HCT116 (cell line): ENCODE measurements at regions not wholly inside any gene's neighbourhood (a gene's known extent, or its start where the extent isn't known, plus 50 kb on each side); places are given as distances from the start of the nearest gene placed in this dataset.

ENCODE experiments used
- ATAC-seq: fragments of 200-7000 bp; cut with Tn5 transposase; 2 replicates; pipeline ENCODE4 v1.9.1; 2020; ENCODE audit warnings: mild to moderate bottlenecking, moderate library complexity
- BruUV-seq: library from RNA; stranded (reverse); fragments of 400-500 nt; replicated peaks from 2 replicates; lab custom pipeline; 2021; lab: Mats Ljungman, UMichigan
- CTCF ChIA-PET: fragments of 300-600 bp; sonication (Branson Sonifier 250); formaldehyde crosslinking; loops from one replicate; lab custom pipeline; 2021; ENCODE audit warnings: antibody characterized with exemption; lab: Charles Lee
- POLR2A ChIA-PET: fragments of 300-600, 350-600 bp; sonication (Branson Sonifier 250); formaldehyde crosslinking; loops from one replicate; lab custom pipeline; 2021; ENCODE audit warnings: antibody characterized with exemption; lab: Charles Lee
- RAD21 ChIA-PET, 2 experiments: fragments of 300-600 bp; sonication (Branson Sonifier 250); formaldehyde crosslinking; loops; one replicate each; lab custom pipeline; 2023; ENCODE audit warnings: low total read pairs in 2 of 2; ENCODE audit not compliant: uncharacterized antibody in 2 of 2, unreplicated experiment in 2 of 2, low non-redundant PET in 1 of 2; lab: Charles Lee
- DNase-seq: peaks from one replicate; pipeline ENCODE4 v3.0.0-alpha.2; 2010; ENCODE audit warnings: low read depth, low spot score
- H2AFZ ChIP-seq: fragments of 200-600 bp; shearing (Covaris generic), sonication (generic); 2 replicates; pipeline ENCODE4 v1.6.1; 2017; ENCODE audit warnings: low read depth, mixed run types, mixed read lengths, antibody characterized with exemption, low read length; ENCODE audit not compliant: poor library complexity, severe bottlenecking
- H3K27ac ChIP-seq: 2 replicates; pipeline ENCODE4 v1.5.1; 2012; ENCODE audit warnings: low read depth, low read length
- H3K27me3 ChIP-seq: fragments of 200-600 bp; sonication (generic); 2 replicates; pipeline ENCODE4 v1.6.1; 2016; ENCODE audit warnings: mixed run types, low read length, mixed read lengths; ENCODE audit not compliant: insufficient read depth
- H3K36me3 ChIP-seq, 2 experiments: fragments of 200-500 bp in 1 of 2; fragments of 200-600 bp in 1 of 2; sonication (Bioruptor generic) in 1 of 2; sonication (generic) in 1 of 2; 2 replicates each; pipeline versions ENCODE4 v1.5.1 to v1.6.1; 2014 to 2016; ENCODE audit warnings: low read length in 2 of 2, inconsistent platforms in 1 of 2, mixed read lengths in 1 of 2, mixed run types in 1 of 2; ENCODE audit not compliant: insufficient read depth in 2 of 2, control insufficient read depth in 1 of 2
- H3K4me1 ChIP-seq, 2 experiments: fragments of 200-600 bp in 1 of 2; sonication (generic) in 1 of 2; 2 replicates each; pipeline versions ENCODE4 v1.5.1 to v1.6.1; 2012 to 2017; ENCODE audit warnings: low read length in 2 of 2, inconsistent platforms in 1 of 2, mild to moderate bottlenecking in 1 of 2, mixed read lengths in 1 of 2, mixed run types in 1 of 2, moderate library complexity in 1 of 2; ENCODE audit not compliant: insufficient read depth in 2 of 2, control insufficient read depth in 1 of 2
- H3K4me2 ChIP-seq: fragments of 200-600 bp; sonication (generic); 2 replicates; pipeline ENCODE4 v1.6.1; 2017; ENCODE audit warnings: mixed run types, low read length, mixed read lengths
- H3K4me3 ChIP-seq, 2 experiments: fragments of 200-600 bp in 1 of 2; sonication (generic) in 1 of 2; replicated peaks in 1 of 2; 2 replicates each; pipeline ENCODE4 v1.5.1; 2011 to 2016; ENCODE audit warnings: low read length in 2 of 2, control low read depth in 1 of 2, low read depth in 1 of 2, mild to moderate bottlenecking in 1 of 2, mixed read lengths in 1 of 2, mixed run types in 1 of 2
- H3K79me2 ChIP-seq: fragments of 200-600 bp; sonication (generic); 2 replicates; pipeline ENCODE4 v1.6.1; 2017; ENCODE audit warnings: mild to moderate bottlenecking, mixed run types, low read length, moderate library complexity, mixed read lengths; ENCODE audit not compliant: insufficient read depth
- H3K9ac ChIP-seq: fragments of 200-600 bp; sonication (generic); 2 replicates; pipeline ENCODE4 v1.6.1; 2016; ENCODE audit warnings: low read length, mixed read lengths
- H3K9me2 ChIP-seq: fragments of 200-600 bp; sonication (generic), shearing (Covaris generic); 2 replicates; pipeline ENCODE4 v1.6.1; 2017; ENCODE audit warnings: mixed run types, mild to moderate bottlenecking, moderate library complexity; ENCODE audit not compliant: insufficient read depth
- H3K9me3 ChIP-seq, 2 experiments: fragments of 200-500 bp in 1 of 2; fragments of 200-600 bp in 1 of 2; sonication (Bioruptor generic) in 1 of 2; sonication (generic) in 1 of 2; 2 replicates each; pipeline ENCODE4 v1.6.1; 2014 to 2017; ENCODE audit warnings: low read length in 2 of 2, mixed read lengths in 2 of 2, inconsistent platforms in 1 of 2, low read depth in 1 of 2, mild to moderate bottlenecking in 1 of 2, mixed run types in 1 of 2, moderate library complexity in 1 of 2; ENCODE audit not compliant: control insufficient read depth in 1 of 2, insufficient read depth in 1 of 2
- H4K20me1 ChIP-seq: fragments of 200-600 bp; sonication (generic), shearing (Covaris generic); 2 replicates; pipeline ENCODE4 v1.6.1; 2017; ENCODE audit warnings: mixed run types, mild to moderate bottlenecking, moderate library complexity; ENCODE audit not compliant: insufficient read depth
- CEBPB ChIP-seq: IDR thresholded peaks from 2 replicates; pipeline ENCODE4 v1.6.1; 2012; ENCODE audit warnings: low read depth
- EGR1 ChIP-seq: IDR thresholded peaks from 2 replicates; pipeline ENCODE4 v1.6.1; 2012; ENCODE audit warnings: low read depth
- ELF1 ChIP-seq: IDR thresholded peaks from 2 replicates; pipeline ENCODE4 v1.6.1; 2012; ENCODE audit warnings: low read depth, borderline replicate concordance
- EZH2 ChIP-seq: fragments of 200-600 bp; sonication (generic); IDR thresholded peaks from 2 replicates; pipeline ENCODE4 v1.6.1; 2017; ENCODE audit warnings: antibody characterized with exemption, mixed run types
- EZH2phosphoT487 ChIP-seq: fragments of 200-600 bp; IDR thresholded peaks from 2 replicates; pipeline ENCODE4 v1.6.1; 2018; ENCODE audit warnings: antibody characterized with exemption, borderline replicate concordance
- FOSL1 ChIP-seq: IDR thresholded peaks from 2 replicates; pipeline ENCODE4 v1.6.1; 2012; ENCODE audit warnings: low read depth
- POLR2A ChIP-seq: IDR thresholded peaks from 2 replicates; pipeline ENCODE4 v1.7.0; 2011; ENCODE audit warnings: borderline replicate concordance; ENCODE audit not compliant: insufficient read depth, insufficient read length; ENCODE audit errors: extremely low read depth
- POLR2AphosphoS5 ChIP-seq: IDR thresholded peaks from 2 replicates; pipeline ENCODE4 v1.6.1; 2011; ENCODE audit warnings: mild to moderate bottlenecking, low read depth, low read length, moderate library complexity
- RAD21 ChIP-seq: IDR thresholded peaks from 2 replicates; pipeline ENCODE4 v1.6.1; 2012; ENCODE audit warnings: low read depth, mild to moderate bottlenecking
- SIN3A ChIP-seq: IDR thresholded peaks from 2 replicates; pipeline ENCODE4 v1.6.1; 2012; ENCODE audit warnings: low read depth
- SP1 ChIP-seq: IDR thresholded peaks from 2 replicates; pipeline ENCODE4 v1.6.1; 2012; ENCODE audit warnings: low read depth
- TCF7L2 ChIP-seq: IDR thresholded peaks from 2 replicates; pipeline ENCODE4 v1.7.0; 2011; ENCODE audit warnings: borderline replicate concordance, inconsistent platforms; ENCODE audit not compliant: insufficient read depth, insufficient read length; ENCODE audit errors: extremely low read depth
- ZBTB33 ChIP-seq: IDR thresholded peaks from 2 replicates; pipeline ENCODE4 v1.6.1; 2011; ENCODE audit warnings: mild to moderate bottlenecking, low read length, moderate library complexity; ENCODE audit not compliant: insufficient replicate concordance; ENCODE audit errors: extremely low read depth
- ZFX ChIP-seq: fragments of 450-650 bp; IDR thresholded peaks from 2 replicates; pipeline ENCODE4 v1.6.1; 2017
- ZNF274 ChIP-seq: fragments of 200-500 bp; sonication (Bioruptor generic); IDR thresholded peaks from 2 replicates; pipeline ENCODE4 v1.6.1; 2014; ENCODE audit warnings: mild to moderate bottlenecking, low read depth, low read length, inconsistent platforms
- intact Hi-C: fragments of 100-400 bp; cut with micrococcal nuclease; formaldehyde crosslinking; loops from 2 replicates; pipeline ENCODE4 v1.10.0; 2022
- TF ChIP-seq, protein P1 (sequence below): IDR thresholded peaks from 2 replicates; pipeline ENCODE4 v1.6.1; 2012
- TF ChIP-seq, protein P2 (sequence below): IDR thresholded peaks from 2 replicates; pipeline ENCODE4 v1.6.1; 2012; ENCODE audit warnings: low read depth
- TF ChIP-seq, protein P3 (sequence below): IDR thresholded peaks from 2 replicates; pipeline ENCODE4 v1.6.1; 2012

- H3K4me2 ChIP-seq = no peak overlapping the region
- H3K4me1 ChIP-seq = no peaks in the 10 kb centered on the region
- intact Hi-C loops = no loop called here
- H3K4me3 ChIP-seq = no peak overlapping the region
- no peak overlapping the region for H2AFZ ChIP-seq
- CTCF ChIA-PET = no interaction called here
- no peak overlapping the region for H3K27ac ChIP-seq
- ATAC-seq (no peak), DNase-seq (no peak)
- no peaks in the 10 kb centered on the region for H3K27me3 ChIP-seq
- TF ChIP-seq SP1 (no peak), TCF7L2 (no peak), CEBPB (no peak), ELF1 (no peak), ZBTB33 (no peak), POLR2A (no peak)
- H3K36me3 ChIP-seq = no peaks in the 10 kb centered on the region
- H3K9ac ChIP-seq = no peak overlapping the region
- RAD21 ChIA-PET = no interaction called here
- H3K79me2 ChIP-seq = no peaks in the 10 kb centered on the region
- no TSS peak for BruUV-seq
- peaks cover 8 to 20% of the 10 kb centered on the region in 2 experiments; a peak in 2 of 4 replicates for H3K9me3 ChIP-seq
- POLR2A ChIA-PET = no interaction called here
- H3K9me2 ChIP-seq = no peaks in the 10 kb centered on the region
- H4K20me1 ChIP-seq = no peaks in the 10 kb centered on the region
Observed at GRCh38 chr12:128098730-128099129, 168.2 kb upstream of the TMEM132C start.

DNA sequence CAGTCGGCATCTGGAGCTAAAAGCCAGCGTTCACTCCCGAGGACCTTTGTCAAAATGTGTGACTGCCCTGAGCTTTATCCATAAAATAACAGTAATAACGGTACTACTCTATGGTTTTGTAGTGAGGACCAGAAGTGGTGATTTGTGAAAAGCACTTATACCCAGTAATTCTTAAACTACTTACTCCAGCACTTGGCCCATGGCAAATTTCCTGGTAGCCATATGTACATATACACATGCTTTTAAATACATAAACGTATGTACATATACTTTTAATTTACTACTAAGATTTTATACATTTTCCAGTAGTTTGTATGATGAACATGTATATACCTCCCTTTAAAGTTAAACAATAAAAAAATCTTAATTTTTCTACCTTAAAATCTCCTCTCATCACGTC lies 163.8 kb upstream of the TMEM132C start:
- Histone ChIP-seq H3K36me3 (no peaks in the 10 kb centered on the region), H3K4me2 (no peak overlapping the region), H3K27ac (no peak overlapping the region), H3K4me3 (no peak overlapping the region), H4K20me1 (no peaks in the 10 kb centered on the region), H3K4me1 (no peaks in the 10 kb centered on the region), H2AFZ (no peak overlapping the region), H3K9ac (no peak overlapping the region), H3K9me2 (no peaks in the 10 kb centered on the region), H3K79me2 (no peaks in the 10 kb centered on the region), H3K9me3 (peaks cover 8 to 24% of the 10 kb centered on the region in 2 experiments; a peak in 2 of 4 replicates), H3K27me3 (no peaks in the 10 kb centered on the region)
- RAD21 ChIA-PET = no interaction called here
- ATAC-seq = no peak
- POLR2A ChIA-PET = no interaction called here
- BruUV-seq = no TSS peak
- DNase-seq = no peak
- intact Hi-C loops = no loop called here
- CTCF ChIA-PET = no interaction called here
- TF ChIP-seq, protein P1, sequence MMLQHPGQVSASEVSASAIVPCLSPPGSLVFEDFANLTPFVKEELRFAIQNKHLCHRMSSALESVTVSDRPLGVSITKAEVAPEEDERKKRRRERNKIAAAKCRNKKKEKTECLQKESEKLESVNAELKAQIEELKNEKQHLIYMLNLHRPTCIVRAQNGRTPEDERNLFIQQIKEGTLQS = no peak
- TF ChIP-seq EZH2 = no peak
- no peak for TF ChIP-seq FOSL1
- TF ChIP-seq SIN3A = no peak
- no peak for TF ChIP-seq EZH2phosphoT487
- TF ChIP-seq POLR2AphosphoS5 = no peak
- TF ChIP-seq ZFX = no peak
- TF ChIP-seq ZNF274 = no peak
- TF ChIP-seq, protein P2, sequence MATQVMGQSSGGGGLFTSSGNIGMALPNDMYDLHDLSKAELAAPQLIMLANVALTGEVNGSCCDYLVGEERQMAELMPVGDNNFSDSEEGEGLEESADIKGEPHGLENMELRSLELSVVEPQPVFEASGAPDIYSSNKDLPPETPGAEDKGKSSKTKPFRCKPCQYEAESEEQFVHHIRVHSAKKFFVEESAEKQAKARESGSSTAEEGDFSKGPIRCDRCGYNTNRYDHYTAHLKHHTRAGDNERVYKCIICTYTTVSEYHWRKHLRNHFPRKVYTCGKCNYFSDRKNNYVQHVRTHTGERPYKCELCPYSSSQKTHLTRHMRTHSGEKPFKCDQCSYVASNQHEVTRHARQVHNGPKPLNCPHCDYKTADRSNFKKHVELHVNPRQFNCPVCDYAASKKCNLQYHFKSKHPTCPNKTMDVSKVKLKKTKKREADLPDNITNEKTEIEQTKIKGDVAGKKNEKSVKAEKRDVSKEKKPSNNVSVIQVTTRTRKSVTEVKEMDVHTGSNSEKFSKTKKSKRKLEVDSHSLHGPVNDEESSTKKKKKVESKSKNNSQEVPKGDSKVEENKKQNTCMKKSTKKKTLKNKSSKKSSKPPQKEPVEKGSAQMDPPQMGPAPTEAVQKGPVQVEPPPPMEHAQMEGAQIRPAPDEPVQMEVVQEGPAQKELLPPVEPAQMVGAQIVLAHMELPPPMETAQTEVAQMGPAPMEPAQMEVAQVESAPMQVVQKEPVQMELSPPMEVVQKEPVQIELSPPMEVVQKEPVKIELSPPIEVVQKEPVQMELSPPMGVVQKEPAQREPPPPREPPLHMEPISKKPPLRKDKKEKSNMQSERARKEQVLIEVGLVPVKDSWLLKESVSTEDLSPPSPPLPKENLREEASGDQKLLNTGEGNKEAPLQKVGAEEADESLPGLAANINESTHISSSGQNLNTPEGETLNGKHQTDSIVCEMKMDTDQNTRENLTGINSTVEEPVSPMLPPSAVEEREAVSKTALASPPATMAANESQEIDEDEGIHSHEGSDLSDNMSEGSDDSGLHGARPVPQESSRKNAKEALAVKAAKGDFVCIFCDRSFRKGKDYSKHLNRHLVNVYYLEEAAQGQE = no peak
- TF ChIP-seq RAD21 = no peak
- TF ChIP-seq CEBPB = no peak
- no peak for TF ChIP-seq TCF7L2
- TF ChIP-seq, protein P3, sequence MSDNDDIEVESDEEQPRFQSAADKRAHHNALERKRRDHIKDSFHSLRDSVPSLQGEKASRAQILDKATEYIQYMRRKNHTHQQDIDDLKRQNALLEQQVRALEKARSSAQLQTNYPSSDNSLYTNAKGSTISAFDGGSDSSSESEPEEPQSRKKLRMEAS = no peak
- no peak for TF ChIP-seq SP1
- TF ChIP-seq EGR1 = no peak
